Endothelial cell of umbilical vein (primary cell): ENCODE measurements at regions not wholly inside any gene's neighbourhood (a gene's known extent, or its start where the extent isn't known, plus 50 kb on each side); places are given as distances from the start of the nearest gene placed in this dataset.

Source experiments
- BruUV-seq: library from RNA; stranded (reverse); fragments of 400-500 nt; replicated peaks from 2 replicates; lab custom pipeline; 2021; lab: Mats Ljungman, UMichigan
- CTCF ChIA-PET: fragments of 300-600, 350-600 bp; sonication (Branson Sonifier 250); formaldehyde crosslinking; loops from one replicate; lab custom pipeline; 2021; ENCODE audit warnings: antibody characterized with exemption, inconsistent platforms; lab: Charles Lee
- POLR2A ChIA-PET: fragments of 300-600, 350-600 bp; sonication (Branson Sonifier 250); formaldehyde crosslinking; loops from one replicate; lab custom pipeline; 2021; ENCODE audit warnings: antibody characterized with exemption, inconsistent platforms; lab: Charles Lee
- DNase-seq: peaks from one replicate; pipeline ENCODE4 v3.0.0-alpha.2; 2011; ENCODE audit warnings: low read depth, low spot score
- FAIRE-seq: peaks from 2 replicates; lab custom pipeline; 2011; peaks lifted over from hg19 to GRCh38; lab: Jason Lieb, UNC
- H2AFZ ChIP-seq: 2 replicates; pipeline ENCODE4 v1.6.0; 2012; ENCODE audit warnings: low read depth, low read length, control low read depth, inconsistent platforms
- H3K27ac ChIP-seq: 2 replicates; pipeline ENCODE4 v1.5.1; 2011; ENCODE audit warnings: low read depth, mild to moderate bottlenecking, control low read depth, low read length, moderate library complexity; ENCODE audit not compliant: insufficient read depth
- H3K27me3 ChIP-seq, 2 experiments: 2 replicates each; pipeline versions ENCODE4 v1.6.0 to v1.6.1; 2011; ENCODE audit warnings: low read length in 2 of 2, mixed read lengths in 1 of 2; ENCODE audit not compliant: control insufficient read depth in 2 of 2, insufficient read depth in 2 of 2
- H3K36me3 ChIP-seq, 2 experiments: 2 replicates in 1 of 2; 3 replicates in 1 of 2; pipeline ENCODE4 v1.5.1; 2011; ENCODE audit warnings: low read length in 2 of 2, mild to moderate bottlenecking in 1 of 2, moderate library complexity in 1 of 2; ENCODE audit not compliant: control insufficient read depth in 2 of 2, insufficient read depth in 2 of 2; ENCODE audit errors: extremely low read depth in 1 of 2
- H3K4me1 ChIP-seq: 3 replicates; pipeline ENCODE4 v1.5.1; 2011; ENCODE audit warnings: mild to moderate bottlenecking, low read length; ENCODE audit not compliant: control insufficient read depth, insufficient read depth; ENCODE audit errors: extremely low read depth
- H3K4me2 ChIP-seq: 2 replicates; pipeline ENCODE4 v1.6.1; 2011; ENCODE audit warnings: low read length, control low read depth, mixed read lengths; ENCODE audit not compliant: insufficient read depth
- H3K4me3 ChIP-seq, 3 experiments: fragments of 200-600 bp in 1 of 3; sonication (generic), shearing (Covaris generic) in 1 of 3; replicated peaks in 1 of 3; 2 replicates each; pipeline ENCODE4 v1.5.1; 2011 to 2016; ENCODE audit warnings: control low read depth in 3 of 3, low read length in 3 of 3, mild to moderate bottlenecking in 2 of 3, inconsistent platforms in 1 of 3, low read depth in 1 of 3, moderate library complexity in 1 of 3; ENCODE audit not compliant: insufficient read depth in 1 of 3
- H3K79me2 ChIP-seq: 2 replicates; pipeline ENCODE4 v1.6.0; 2012; ENCODE audit warnings: low read length, inconsistent platforms; ENCODE audit not compliant: control insufficient read depth, insufficient read depth
- H3K9ac ChIP-seq: replicated peaks from 2 replicates; pipeline ENCODE3; 2011; ENCODE audit warnings: low read length, control low read depth; ENCODE audit not compliant: insufficient read depth; ENCODE audit errors: extremely low read depth
- H3K9me1 ChIP-seq: replicated peaks from 3 replicates; pipeline ENCODE4 v1.6.0; 2011; ENCODE audit warnings: mild to moderate bottlenecking, low read length; ENCODE audit not compliant: control insufficient read depth, insufficient read depth; ENCODE audit errors: extremely low read depth
- H3K9me3 ChIP-seq: replicated peaks from 2 replicates; pipeline ENCODE4 v1.5.1; 2012; ENCODE audit warnings: low read length, inconsistent platforms; ENCODE audit not compliant: control insufficient read depth, insufficient read depth
- H4K20me1 ChIP-seq: replicated peaks from 2 replicates; pipeline ENCODE3; 2011; ENCODE audit warnings: mild to moderate bottlenecking, low read length; ENCODE audit not compliant: control insufficient read depth, insufficient read depth; ENCODE audit errors: extremely low read depth
- FOS ChIP-seq: IDR thresholded peaks from 2 replicates; pipeline ENCODE4 v1.6.1; 2011; ENCODE audit warnings: mild to moderate bottlenecking, low read length, moderate library complexity, borderline replicate concordance; ENCODE audit not compliant: insufficient read depth
- GATA2 ChIP-seq: IDR thresholded peaks from 2 replicates; pipeline ENCODE4 v1.7.0; 2011; ENCODE audit warnings: low read depth, mild to moderate bottlenecking, moderate library complexity, mixed read lengths, low read length; ENCODE audit not compliant: insufficient read length, insufficient read depth
- JUN ChIP-seq: IDR thresholded peaks from 2 replicates; pipeline ENCODE4 v1.6.1; 2011; ENCODE audit warnings: borderline replicate concordance, low read depth; ENCODE audit not compliant: insufficient read length, insufficient read depth
- MYC ChIP-seq: IDR thresholded peaks from one replicate; pipeline ENCODE4 v1.6.1; 2011; ENCODE audit warnings: mild to moderate bottlenecking, low read depth, low read length
- POLR2A ChIP-seq: IDR thresholded peaks from 2 replicates; pipeline ENCODE4 v1.6.1; 2012; ENCODE audit warnings: low read depth, mild to moderate bottlenecking, control low read depth, low read length
- POLR2AphosphoS5 ChIP-seq: IDR thresholded peaks from 2 replicates; pipeline ENCODE4 v1.6.1; 2012; ENCODE audit warnings: low read depth, mild to moderate bottlenecking, control low read depth, low read length, moderate library complexity; ENCODE audit not compliant: insufficient read depth
- dilution Hi-C: fragments of 300-500 bp; cut with MboI; formaldehyde crosslinking; loops from one replicate; pipeline ENCODE4 v1.15.0; 2019; ENCODE audit warnings: low sequenced_read_pairs; ENCODE audit not compliant: extremely low pct_ligation_motif_present
- intact Hi-C: fragments of 100-400 bp; cut with micrococcal nuclease; formaldehyde crosslinking; loops from one replicate; pipeline ENCODE4 v1.10.0; 2022
- TF ChIP-seq, protein P1 (sequence below), 2 donors: IDR thresholded peaks; 1 replicate in 1 of 2; 2 replicates in 1 of 2; pipeline ENCODE4 v1.5.1; 2011; ENCODE audit warnings: low read length in 2 of 2, mild to moderate bottlenecking in 2 of 2, moderate library complexity in 2 of 2, control low read depth in 1 of 2, inconsistent platforms in 1 of 2, low read depth in 1 of 2; ENCODE audit not compliant: insufficient read depth in 1 of 2; ENCODE audit errors: extremely low read depth in 1 of 2
- TF ChIP-seq, protein P2 (sequence below): IDR thresholded peaks from 2 replicates; pipeline ENCODE4 v1.6.1; 2011; ENCODE audit not compliant: insufficient read depth, insufficient read length

GRCh38 chr12:62003701-62004100 is 256.5 kb upstream of the USP15 start:
- Histone ChIP-seq H3K9ac (no peak overlapping the region), H3K27ac (no peak overlapping the region), H3K79me2 (no peaks in the 10 kb centered on the region), H3K36me3 (no peaks in the 10 kb centered on the region), H3K4me1 (no peaks in the 10 kb centered on the region), H3K4me3 (no peak overlapping the region), H2AFZ (no peak overlapping the region), H4K20me1 (no peaks in the 10 kb centered on the region), H3K27me3 (no peaks in the 10 kb centered on the region), H3K4me2 (no peak overlapping the region), H3K9me3 (no peaks in the 10 kb centered on the region), H3K9me1 (no peaks in the 10 kb centered on the region)
- ChIA-PET CTCF (no interaction called here), POLR2A (no interaction called here)
- no TSS peak for BruUV-seq
- TF ChIP-seq, protein P1, sequence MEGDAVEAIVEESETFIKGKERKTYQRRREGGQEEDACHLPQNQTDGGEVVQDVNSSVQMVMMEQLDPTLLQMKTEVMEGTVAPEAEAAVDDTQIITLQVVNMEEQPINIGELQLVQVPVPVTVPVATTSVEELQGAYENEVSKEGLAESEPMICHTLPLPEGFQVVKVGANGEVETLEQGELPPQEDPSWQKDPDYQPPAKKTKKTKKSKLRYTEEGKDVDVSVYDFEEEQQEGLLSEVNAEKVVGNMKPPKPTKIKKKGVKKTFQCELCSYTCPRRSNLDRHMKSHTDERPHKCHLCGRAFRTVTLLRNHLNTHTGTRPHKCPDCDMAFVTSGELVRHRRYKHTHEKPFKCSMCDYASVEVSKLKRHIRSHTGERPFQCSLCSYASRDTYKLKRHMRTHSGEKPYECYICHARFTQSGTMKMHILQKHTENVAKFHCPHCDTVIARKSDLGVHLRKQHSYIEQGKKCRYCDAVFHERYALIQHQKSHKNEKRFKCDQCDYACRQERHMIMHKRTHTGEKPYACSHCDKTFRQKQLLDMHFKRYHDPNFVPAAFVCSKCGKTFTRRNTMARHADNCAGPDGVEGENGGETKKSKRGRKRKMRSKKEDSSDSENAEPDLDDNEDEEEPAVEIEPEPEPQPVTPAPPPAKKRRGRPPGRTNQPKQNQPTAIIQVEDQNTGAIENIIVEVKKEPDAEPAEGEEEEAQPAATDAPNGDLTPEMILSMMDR (IDR thresholded peaks at IDR 0.05; ENCODE audit: extremely low read depth in 1 of 2, insufficient read depth in 1 of 2, low read depth in 1 of 2, low read length in 2 of 2), result no peak
- TF ChIP-seq, protein P2, sequence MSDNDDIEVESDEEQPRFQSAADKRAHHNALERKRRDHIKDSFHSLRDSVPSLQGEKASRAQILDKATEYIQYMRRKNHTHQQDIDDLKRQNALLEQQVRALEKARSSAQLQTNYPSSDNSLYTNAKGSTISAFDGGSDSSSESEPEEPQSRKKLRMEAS, result no peak
- TF ChIP-seq POLR2AphosphoS5 (no peak), GATA2 (no peak), POLR2A (no peak), JUN (no peak), FOS (no peak), MYC (no peak)
- intact Hi-C loops, result no loop called here
- no peak for FAIRE-seq
- no peak for DNase-seq
- dilution Hi-C loops, result no loop called here
